Jurkat, Clone E6-1 (cell line): ENCODE measurements at regions not wholly inside any gene's neighbourhood (a gene's known extent, or its start where the extent isn't known, plus 50 kb on each side); places are given as distances from the start of the nearest gene placed in this dataset.

Source experiments
- DNase-seq: peaks from one replicate; pipeline ENCODE4 v3.0.0-alpha.2; 2011; ENCODE audit warnings: low read depth, low spot score
- H3K4me3 ChIP-seq: 2 replicates; pipeline ENCODE4 v1.5.1; 2011; ENCODE audit warnings: mild to moderate bottlenecking, low read length, control low read depth, moderate library complexity

DNA sequence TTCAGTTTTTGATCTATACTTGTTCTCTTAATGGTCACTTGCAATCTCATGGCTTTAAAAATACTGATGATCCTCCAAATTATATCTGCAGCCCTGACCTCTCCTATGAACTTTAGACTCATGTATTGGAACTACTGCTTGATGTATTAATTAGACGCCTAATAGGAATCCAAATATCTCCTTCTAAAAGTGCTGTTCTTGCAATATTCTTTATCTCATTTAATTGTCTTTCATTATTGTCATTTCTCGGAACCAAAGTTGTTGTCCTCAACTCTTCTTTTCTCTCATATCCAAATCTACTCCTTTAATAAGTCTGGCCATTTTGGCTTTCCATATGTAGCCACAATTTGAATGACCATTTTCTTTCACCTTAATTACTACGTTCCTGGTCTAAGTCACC, 907.6 kb upstream of the SEL1L start:
- no peak for DNase-seq
- no peak overlapping the region for H3K4me3 ChIP-seq

DNA sequence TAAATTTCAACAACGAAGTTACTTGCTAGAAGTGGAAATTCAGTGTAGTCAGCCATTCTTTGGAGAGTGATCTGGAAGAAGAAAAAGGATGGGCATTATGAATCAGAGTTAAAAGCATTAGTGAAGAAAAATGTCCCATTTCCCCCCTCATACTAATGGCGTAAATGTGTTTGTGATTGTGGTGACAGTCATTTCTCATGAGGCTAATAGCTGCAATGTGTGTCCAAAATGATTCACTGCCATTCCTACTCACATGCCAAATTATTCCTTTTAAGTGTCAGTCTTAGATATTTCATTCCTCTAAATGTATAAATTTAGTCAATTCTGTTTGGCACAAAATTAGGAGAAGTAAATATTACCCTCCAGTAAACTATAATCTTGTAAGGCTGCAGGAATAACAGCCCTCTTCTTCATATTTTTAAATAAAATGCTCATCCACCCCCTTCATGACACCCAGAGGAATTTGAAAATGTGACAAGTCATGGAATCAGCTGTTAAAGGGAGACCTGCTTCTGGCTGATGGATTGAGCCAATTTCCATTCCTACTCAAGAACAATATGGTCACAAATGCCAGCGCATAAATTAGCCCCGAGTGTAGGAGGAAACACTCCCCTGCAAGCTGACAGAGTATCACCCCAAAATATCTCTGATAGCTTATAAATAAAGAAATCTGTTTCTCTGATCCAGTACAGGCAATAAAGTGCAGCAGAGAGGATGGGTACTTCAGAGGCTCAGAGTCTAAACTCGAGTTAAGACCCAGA, 912.3 kb upstream of the SEL1L start:
- DNase-seq = no peak
- no peak overlapping the region for H3K4me3 ChIP-seq

DNA sequence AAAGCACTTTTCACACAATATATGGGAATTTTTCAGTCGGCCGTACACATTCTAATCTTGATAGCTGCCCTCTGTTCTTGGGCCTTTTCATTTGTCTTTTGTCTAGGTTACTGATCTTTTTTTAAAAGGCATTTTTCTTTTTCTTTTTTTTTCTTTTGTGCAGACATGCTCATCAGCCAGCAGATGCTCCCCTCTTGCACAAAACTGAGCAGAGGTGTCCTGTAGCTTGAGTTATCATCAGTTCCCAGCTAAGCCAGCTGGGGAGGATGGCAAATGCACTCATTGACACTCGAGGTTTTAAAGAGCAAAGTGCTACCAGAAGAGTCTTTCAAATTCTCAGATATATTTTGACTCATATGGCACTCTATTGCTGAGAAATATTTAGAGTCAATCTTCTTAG, 913.9 kb upstream of the SEL1L start:
- DNase-seq = no peak
- no peak overlapping the region for H3K4me3 ChIP-seq

GRCh38 chr14:82449926-82450468, 916.3 kb upstream of the SEL1L start:
- DNase-seq = no peak
- H3K4me3 ChIP-seq = no peak overlapping the region

DNA sequence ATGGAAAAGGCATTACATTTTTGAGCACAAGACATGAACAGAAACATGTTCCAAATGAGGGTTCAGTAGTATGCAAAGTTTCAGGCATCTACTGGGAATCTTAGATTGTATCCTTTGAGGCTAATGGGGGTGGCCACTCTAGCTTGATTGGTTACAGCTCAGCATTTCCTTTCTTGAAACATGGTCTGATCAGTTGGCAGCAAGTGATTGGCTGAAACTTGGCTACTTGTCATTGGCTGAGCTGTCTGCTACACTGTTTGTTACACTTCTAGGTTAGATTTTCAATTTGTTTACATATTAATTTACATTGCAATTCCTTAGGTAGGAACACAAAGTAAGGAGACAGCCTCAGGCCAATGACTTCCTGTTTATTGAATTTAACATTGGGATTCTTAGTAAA, 918.0 kb upstream of the SEL1L start:
- no peak for DNase-seq
- no peak overlapping the region for H3K4me3 ChIP-seq

DNA sequence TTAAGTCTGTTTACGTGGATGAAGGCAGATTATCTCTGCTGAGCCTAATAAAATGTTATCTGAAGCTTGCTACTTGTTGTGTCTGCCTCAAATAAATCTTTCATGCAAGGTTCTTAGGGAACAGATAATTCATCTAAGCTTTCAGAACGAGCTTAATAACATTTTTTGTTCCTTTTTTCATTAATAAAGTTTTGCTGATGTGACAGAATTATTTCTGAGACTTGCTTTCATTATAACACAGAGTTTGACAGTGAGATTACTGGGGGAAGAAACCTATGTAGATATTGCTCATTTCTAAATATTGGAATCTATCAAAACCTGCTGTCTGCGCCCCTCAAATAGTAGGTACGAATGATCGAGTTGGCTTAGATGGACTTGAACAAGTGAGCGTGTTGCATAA, 948.7 kb upstream of the SEL1L start:
- H3K4me3 ChIP-seq = no peak overlapping the region
- no peak for DNase-seq

- no peak for DNase-seq
- H3K4me3 ChIP-seq = no peak overlapping the region
These were observed 954.8 kb upstream of the SEL1L start for GRCh38 chr14:82488473-82488872.

GRCh38 chr14:82490397-82490796, 956.7 kb upstream of the SEL1L start:
- H3K4me3 ChIP-seq = no peak overlapping the region
- no peak for DNase-seq

GRCh38 chr14:82492157-82492556, 958.5 kb upstream of the SEL1L start:
- H3K4me3 ChIP-seq = no peak overlapping the region
- no peak for DNase-seq

- DNase-seq = no peak
- H3K4me3 ChIP-seq = no peak overlapping the region
These were observed 966.6 kb upstream of the SEL1L start for GRCh38 chr14:82500222-82500621.

DNA sequence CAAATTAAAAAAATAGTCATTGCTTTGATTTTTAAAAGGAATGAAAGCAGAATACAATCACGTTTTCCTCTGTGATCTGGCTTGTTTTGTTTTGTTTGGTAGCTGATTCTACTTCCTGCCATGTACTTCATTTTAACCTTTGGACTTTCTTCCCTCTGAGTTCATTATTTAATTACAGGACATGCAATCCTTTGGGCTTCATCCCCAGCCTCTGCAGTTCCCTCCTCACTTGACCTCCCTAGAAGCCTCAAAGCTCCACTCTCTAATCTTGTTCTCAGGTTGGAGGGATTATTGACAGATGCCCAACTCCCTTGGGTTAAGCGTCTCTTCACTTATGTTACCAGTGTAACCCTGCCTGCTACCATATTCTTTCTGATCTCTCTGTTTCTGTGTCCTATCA, 967.9 kb upstream of the SEL1L start:
- DNase-seq = no peak
- no peak overlapping the region for H3K4me3 ChIP-seq

DNA sequence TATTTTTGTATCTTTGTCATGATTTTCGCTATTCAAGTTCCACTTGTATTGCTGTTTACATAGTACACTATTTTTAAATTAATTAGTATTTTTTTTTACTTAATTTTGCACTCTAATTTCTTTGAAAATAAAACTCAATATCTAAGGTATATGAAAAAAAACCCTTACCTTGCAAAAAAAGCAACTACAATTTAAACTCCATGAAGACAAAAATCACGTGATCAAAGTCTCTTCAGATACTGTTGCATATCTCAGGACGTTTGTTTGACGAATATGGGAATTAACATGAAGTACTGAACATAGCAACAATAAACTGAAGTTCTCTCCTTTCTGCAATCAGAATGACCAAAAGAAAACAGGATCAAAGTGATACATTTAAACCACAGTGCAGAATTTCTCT, 968.4 kb upstream of the SEL1L start:
- no peak overlapping the region for H3K4me3 ChIP-seq
- DNase-seq = no peak

GRCh38 chr14:82504894-82505293, 971.2 kb upstream of the SEL1L start:
- no peak for DNase-seq
- H3K4me3 ChIP-seq = no peak overlapping the region

DNA sequence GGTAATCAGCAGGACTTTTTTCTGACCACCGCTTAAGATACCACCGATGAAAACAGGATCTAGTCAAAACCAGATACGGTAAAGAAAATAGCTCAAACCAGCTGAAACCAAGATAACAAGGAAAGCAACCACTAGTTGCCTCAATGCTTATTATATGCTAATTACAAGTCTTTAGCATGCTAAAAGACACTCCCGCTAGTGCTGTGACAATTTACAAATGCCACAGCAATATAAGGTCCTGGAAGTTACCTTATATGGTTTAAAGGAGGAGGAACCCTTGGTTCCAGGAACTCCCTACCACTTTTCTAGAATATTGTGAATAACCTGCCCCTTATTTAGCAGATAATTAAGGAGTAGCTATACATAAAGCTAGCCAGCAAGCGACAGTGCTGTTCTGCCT, 976.4 kb upstream of the SEL1L start:
- no peak overlapping the region for H3K4me3 ChIP-seq
- no peak for DNase-seq

DNA sequence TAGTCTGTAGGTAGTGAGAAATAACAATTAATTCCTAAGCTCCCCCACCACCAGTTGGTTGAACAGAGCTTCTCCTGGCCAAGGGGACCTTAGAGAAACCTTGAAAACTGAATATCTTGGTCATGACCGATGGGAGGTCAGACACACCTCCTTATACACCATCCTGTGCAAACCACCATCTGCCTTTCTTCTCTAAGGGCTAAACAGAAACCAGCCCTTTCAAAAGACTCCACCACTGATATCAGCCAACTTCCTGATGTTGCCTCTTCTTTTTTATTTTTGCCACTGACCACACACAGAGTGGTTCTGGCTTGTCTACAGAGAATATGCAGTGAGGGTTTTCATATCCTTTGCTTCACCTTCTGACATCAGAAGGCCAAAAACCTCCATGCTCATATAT, 977.7 kb upstream of the SEL1L start:
- H3K4me3 ChIP-seq = no peak overlapping the region
- no peak for DNase-seq

GRCh38 chr14:82520765-82521164, 987.1 kb upstream of the SEL1L start:
- DNase-seq = no peak
- H3K4me3 ChIP-seq = no peak overlapping the region

- no peak for DNase-seq
- H3K4me3 ChIP-seq = no peak overlapping the region
These were observed 987.5 kb upstream of the SEL1L start for GRCh38 chr14:82521191-82521590.

DNA sequence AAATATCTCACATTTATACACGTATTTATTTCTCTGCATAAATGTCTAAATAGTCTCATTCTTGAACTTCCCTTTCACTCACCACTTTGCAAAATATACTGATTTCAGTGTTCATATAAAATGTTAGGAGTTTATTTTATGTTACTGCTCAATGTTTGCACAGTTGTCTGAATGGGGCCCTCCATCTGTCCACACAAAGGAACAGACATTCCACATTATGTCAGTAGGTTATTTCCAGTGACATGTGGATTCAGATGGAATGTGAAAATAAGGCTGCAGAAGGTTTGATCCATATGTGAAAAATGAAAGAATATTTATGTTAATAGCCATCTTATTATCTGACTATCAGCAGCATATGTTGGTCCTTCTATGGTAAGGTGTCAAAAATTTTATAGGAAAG, 994.4 kb upstream of the SEL1L start:
- H3K4me3 ChIP-seq = no peak overlapping the region
- DNase-seq = no peak

DNA sequence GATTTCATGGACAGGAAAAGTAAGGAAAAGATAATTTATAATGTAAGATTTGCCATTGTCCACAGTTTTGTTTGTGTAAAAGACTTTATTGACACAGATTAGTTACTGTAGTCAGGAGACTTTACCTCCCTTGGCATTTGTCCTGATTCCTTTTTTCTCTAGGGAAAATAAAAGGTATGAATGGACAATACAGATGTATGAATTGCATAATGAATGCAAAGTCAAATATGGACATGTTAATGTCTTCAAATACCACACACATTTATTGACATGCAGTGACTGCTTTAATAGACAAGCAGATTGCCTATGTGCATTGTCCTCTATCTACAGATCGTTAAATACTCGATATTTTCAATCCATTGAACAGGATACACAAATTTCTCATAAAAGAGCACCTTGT, 999.7 kb upstream of the SEL1L start:
- no peak for DNase-seq
- no peak overlapping the region for H3K4me3 ChIP-seq

- H3K4me3 ChIP-seq = no peak overlapping the region
- DNase-seq = no peak
These were observed 1002.9 kb upstream of the SEL1L start for GRCh38 chr14:82536566-82536965.

- DNase-seq = no peak
- no peak overlapping the region for H3K4me3 ChIP-seq
These were observed 1004.2 kb upstream of the SEL1L start for GRCh38 chr14:82537831-82538230.
